GM11168 (cell line): ENCODE measurements at regions not wholly inside any gene's neighbourhood (a gene's known extent, or its start where the extent isn't known, plus 50 kb on each side); places are given as distances from the start of the nearest gene placed in this dataset.
"Not testable (repeated sequence)": the region's sequence is repeated elsewhere in the genome, so short reads cannot be mapped to it uniquely, and the experiment has no call there.

Experiments used
- in situ Hi-C: fragments of 300-500 bp; cut with MboI; formaldehyde crosslinking; loops from one replicate; pipeline ENCODE4 v1.12.0; 2022; ENCODE audit warnings: low sequenced_read_pairs; ENCODE audit not compliant: unreplicated experiment

GRCh38 chr5:92976156-92976555 lies 604.9 kb downstream of the NR2F1-AS1 start:
- in situ Hi-C loops: no loop called here

GRCh38 chr5:92969781-92970237 lies 611.2 kb downstream of the NR2F1-AS1 start:
- in situ Hi-C loops: no loop called here

- in situ Hi-C loops: no loop called here
Measured at GRCh38 chr5:92969191-92969780, 611.7 kb downstream of the NR2F1-AS1 start.

GRCh38 chr5:92963800-92964199 lies 617.2 kb downstream of the NR2F1-AS1 start:
- in situ Hi-C loops: no loop called here

GRCh38 chr5:92962752-92963151 lies 618.3 kb downstream of the NR2F1-AS1 start:
- in situ Hi-C loops: no loop called here

GRCh38 chr5:92956886-92957285 lies 624.1 kb downstream of the NR2F1-AS1 start:
- in situ Hi-C loops: no loop called here

GRCh38 chr5:92952243-92952642 lies 628.8 kb downstream of the NR2F1-AS1 start:
- in situ Hi-C loops: no loop called here

GRCh38 chr5:92951746-92952145 lies 629.3 kb downstream of the NR2F1-AS1 start:
- in situ Hi-C loops: no loop called here

GRCh38 chr5:92946546-92946945 lies 634.5 kb downstream of the NR2F1-AS1 start:
- in situ Hi-C loops: no loop called here

- in situ Hi-C loops: no loop called here
Measured at GRCh38 chr5:92945605-92946097, 635.4 kb downstream of the NR2F1-AS1 start.

- in situ Hi-C loops: no loop called here
Measured at GRCh38 chr5:92944903-92945604, 636.0 kb downstream of the NR2F1-AS1 start.

GRCh38 chr5:92944337-92944736 lies 636.7 kb downstream of the NR2F1-AS1 start:
- in situ Hi-C loops: no loop called here

- in situ Hi-C loops: no loop called here
Measured at GRCh38 chr5:92942762-92943161, 638.3 kb downstream of the NR2F1-AS1 start.

- in situ Hi-C loops: no loop called here
Measured at GRCh38 chr5:92941806-92942205, 639.2 kb downstream of the NR2F1-AS1 start.

GRCh38 chr5:92939428-92939827 lies 641.6 kb downstream of the NR2F1-AS1 start:
- in situ Hi-C loops: no loop called here

- in situ Hi-C loops: not testable (repeated sequence)
Measured at GRCh38 chr5:92937396-92937795, 643.6 kb downstream of the NR2F1-AS1 start.

GRCh38 chr5:92930057-92930456 lies 651.0 kb downstream of the NR2F1-AS1 start:
- in situ Hi-C loops: no loop called here

- in situ Hi-C loops: no loop called here
Measured at GRCh38 chr5:92927291-92927778, 653.7 kb downstream of the NR2F1-AS1 start.

- in situ Hi-C loops: no loop called here
Measured at GRCh38 chr5:92923885-92924284, 657.1 kb downstream of the NR2F1-AS1 start.

- in situ Hi-C loops: no loop called here
Measured at GRCh38 chr5:92922231-92922967, 658.6 kb downstream of the NR2F1-AS1 start.

- in situ Hi-C loops: no loop called here
Measured at GRCh38 chr5:92917044-92917443, 664.0 kb downstream of the NR2F1-AS1 start.
